C1 segment of cervical spinal cord (tissue), 14 donors: ENCODE measurements at regions not wholly inside any gene's neighbourhood (a gene's known extent, or its start where the extent isn't known, plus 50 kb on each side); places are given as distances from the start of the nearest gene placed in this dataset.
A peak's percentile ranks its signal among the peaks of the same experiment; 100 is the strongest.
"Not testable (repeated sequence)": the region's sequence is repeated elsewhere in the genome, so short reads cannot be mapped to it uniquely, and the experiment has no call there.

Experiments
- DNase-seq, 14 donors: peaks; one replicate each; lab custom pipeline; 2025; lab: John Stamatoyannopoulos, UW

DNA sequence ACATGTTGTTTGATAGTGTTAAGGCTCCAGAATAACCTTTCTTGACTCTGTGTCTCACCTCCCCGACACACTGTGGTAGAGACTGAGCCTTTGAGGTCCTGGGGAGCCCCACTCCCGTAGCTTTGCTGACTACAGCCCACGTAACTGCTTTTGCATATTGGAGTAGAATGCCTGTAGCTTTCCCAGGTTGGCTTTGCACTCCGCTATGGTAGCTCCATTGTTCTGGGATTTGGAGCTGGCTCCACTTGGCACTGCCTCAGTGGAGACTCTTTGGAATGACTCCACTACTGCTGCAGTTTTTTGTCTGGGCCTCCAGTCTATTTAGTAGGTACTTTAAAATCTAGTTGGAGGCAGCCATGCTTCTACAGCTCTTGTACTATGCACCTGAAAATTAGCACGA is 56.2 kb upstream of the ANXA1 start:
- peak in 2 of 14 donors; percentile 5 to 21 for DNase-seq

DNA sequence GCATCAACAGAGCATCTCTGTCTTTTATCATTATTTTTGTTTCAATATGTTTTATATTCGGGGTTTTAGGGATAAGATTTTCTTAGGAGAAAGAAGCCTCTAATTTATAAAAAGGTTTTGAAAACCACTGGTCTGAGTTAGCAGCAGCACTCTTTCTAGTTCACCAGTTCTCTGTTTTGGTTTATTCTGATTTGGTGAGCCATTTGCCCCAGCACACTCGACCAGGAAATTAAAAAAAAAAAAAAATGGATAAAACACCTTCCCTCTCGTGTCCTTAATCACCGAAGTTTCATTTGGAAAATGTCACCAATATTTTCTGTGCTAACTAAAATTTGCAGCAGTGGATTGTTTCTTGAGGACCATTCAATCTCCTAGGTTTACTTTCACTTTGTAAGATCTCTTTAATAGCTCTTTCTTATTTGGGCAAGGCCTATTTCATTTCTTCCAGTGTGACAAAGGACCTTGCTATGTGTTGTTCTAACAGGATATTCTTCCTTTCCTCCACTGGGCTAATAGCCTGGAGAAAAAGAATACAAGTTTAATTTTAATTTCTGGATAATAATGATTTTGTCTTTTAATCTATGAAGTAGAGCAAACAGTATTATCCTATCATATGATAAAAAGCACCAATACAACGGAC is 57.8 kb upstream of the ANXA1 start:
- DNase-seq = no peak

DNA sequence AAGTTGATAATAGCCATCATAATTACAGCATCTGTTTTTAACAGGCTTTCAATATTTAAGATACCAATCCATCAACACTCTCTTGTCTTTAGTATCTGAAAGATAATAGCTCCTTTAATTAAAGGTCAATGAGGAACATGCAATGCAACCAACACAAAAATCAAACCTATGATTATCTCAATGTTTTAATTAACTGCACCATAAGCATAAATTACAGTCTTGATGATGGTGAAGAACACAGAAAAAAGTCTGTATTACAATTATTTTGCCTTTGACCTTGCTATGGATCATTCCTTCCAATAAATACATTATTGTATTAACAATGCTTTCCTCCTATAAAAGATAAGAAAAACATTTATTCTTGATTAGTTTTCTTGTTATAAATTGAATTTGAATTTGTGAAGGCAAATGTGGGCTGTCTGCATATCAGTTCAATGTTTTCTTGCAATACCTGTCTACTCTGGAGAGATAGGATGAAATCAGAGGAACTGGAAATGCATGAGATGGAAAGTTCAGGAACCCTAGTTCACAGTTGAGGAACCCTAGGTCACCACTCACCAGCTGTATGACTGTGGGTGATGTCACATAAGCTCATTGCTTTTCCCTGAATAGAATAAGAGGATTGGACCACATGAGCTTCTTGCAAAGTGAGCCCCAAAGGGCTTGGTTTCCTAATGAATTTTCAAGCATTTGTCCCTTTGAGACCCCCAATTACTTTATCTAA is 58.5 kb upstream of the ANXA1 start:
- no peak for DNase-seq

GRCh38 chr9:73091909-73092308 is 59.8 kb upstream of the ANXA1 start:
- no peak for DNase-seq

GRCh38 chr9:73090214-73090613 is 61.5 kb upstream of the ANXA1 start:
- no peak for DNase-seq

DNA sequence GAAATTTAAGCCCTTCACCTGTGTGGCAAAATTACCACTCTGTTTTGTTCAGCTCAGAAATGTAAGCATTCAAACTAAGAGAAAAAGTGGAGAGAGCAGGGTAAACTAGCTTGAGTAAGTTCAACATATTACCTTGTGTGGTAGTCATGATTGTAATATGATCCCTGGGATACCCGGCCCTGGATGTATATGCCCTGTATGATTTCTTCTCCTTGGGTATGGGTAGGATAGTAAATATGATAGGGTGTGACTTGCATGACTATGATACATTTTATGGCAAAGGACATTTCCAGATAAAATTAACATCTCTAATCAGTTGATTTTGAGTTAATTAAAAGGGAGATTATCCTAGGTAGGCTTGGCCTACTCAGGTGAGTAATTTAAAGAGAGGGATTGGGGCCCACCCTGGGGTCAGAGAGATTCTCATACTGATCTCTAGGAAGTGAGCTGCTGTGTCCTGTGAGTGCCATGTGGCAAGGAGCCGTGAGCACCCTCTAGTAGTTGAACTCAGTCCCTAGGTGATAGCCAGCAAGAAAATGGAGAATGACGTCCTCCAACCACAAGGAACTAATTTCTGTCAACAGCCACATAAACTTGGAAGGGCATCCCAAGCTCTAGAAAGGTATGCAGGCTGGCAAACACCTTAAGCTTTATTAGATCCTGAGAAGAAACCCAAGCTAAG is 62.2 kb upstream of the ANXA1 start:
- no peak for DNase-seq

DNA sequence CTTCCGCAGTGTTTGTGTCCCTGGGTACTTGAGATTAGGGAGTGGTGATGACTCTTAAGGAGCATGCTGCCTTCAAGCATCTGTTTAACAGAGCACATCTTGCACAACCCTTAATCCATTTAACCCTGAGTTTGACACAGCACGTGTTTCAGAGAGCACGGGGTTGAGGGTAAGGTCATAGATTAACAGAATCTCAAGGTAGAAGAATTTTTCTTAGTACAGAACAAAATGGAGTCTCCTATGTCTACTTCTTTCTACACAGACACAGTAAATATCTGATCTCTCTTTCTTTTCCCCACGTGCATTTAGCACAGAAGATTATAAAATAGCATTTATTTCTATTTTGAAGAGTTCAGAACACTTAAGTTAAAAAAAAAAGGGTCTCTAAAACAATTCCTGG is 63.8 kb upstream of the ANXA1 start:
- DNase-seq = not testable (repeated sequence)

- DNase-seq = no peak
Measured at GRCh38 chr9:73083519-73083918, 68.1 kb upstream of the ANXA1 start.

- peak in 1 of 14 donors; percentile 5 for DNase-seq
Measured at GRCh38 chr9:73081979-73082657, 69.5 kb upstream of the ANXA1 start.

DNA sequence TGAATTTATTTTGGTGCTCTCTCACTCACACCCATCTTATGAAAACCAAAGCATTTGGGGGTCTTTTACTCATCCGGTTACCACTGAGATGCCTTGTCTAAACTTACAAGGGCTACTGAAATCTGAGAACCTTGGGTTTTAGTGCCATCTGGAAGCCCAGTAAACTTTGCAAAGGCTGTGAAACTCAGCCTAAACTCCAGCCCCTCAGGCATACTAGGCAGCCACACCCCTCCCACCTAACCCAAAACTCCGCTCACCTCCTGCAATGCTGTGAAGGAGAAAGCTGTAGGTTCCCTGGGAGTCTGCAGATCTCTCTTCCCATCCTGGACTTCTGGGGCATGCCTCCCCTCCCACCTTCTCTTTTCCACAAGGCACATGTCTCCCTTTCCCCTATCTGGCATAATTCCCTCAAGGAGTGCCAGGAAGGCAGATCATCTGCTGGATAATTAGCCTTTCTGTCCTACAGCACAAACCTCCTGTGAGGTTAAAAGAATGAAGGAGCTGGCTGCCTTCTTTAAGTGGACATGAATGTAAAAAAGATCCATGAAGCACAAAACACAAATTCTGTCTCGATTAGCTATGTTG is 71.5 kb upstream of the ANXA1 start:
- DNase-seq = peak in 3 of 14 donors; percentile 7 to 14 (median 12)

DNA sequence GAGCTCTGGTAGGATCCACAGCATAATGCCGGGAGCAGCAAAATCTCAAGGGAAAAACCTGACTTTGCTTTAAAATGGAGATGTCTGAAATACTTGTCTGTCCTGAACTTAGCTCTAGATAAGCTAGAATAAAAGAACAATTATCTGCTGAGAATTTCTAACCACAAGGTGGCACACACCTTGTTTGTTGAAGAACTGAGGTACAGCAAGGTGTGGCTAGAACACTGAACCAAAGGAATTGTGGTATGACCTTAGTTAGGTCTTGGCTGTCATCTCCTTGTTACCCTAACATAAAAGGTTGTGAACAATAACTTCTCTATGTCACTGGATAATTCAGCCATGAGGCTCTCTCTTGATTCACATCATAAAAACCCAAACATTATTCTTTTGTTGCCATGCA is 72.3 kb upstream of the ANXA1 start:
- no peak for DNase-seq

- no peak for DNase-seq
Measured at GRCh38 chr9:73077625-73078030, 74.0 kb upstream of the ANXA1 start.

DNA sequence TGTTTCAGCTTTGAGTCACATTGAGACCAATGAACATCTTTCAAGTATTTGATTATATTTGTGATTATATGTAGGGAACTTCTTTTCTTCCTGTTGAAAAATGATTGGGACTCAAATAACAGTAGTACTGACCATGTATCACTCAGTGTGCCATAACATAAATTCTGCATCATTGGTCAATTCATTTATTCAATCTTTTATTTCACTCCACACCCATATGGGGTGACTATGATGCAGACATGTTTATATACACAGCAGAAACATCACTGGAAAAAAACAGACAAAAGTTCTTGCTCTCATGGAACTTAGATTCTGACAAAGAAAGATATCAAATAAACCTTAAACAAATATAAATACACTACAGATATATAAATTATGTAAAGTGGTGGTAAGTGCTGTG is 74.7 kb upstream of the ANXA1 start:
- DNase-seq = no peak

DNA sequence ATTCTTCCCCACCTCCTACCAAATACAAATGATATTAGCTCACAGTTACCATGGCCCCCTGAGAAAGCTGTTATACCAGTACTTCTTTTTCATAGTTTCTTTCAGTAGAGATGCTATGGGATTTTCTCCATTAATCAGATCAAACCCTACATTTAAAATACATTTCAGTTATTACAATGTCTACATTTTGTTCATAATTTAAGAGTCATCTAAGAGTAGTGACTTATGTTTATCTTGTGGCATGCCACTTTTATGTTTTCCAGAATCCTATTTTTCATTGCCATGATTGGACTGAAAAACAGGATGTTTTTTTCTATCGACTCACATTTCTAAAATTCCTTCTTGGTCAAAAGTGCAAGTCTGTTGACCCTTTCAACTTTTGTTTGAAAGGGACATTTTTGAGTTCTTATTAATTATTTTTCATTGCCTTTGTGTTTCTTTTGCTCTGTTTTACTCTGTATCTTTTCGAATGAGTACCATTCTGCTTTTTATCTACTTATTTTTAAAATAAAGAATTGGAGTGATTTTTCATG is 77.4 kb upstream of the ANXA1 start:
- no peak for DNase-seq

- no peak for DNase-seq
Measured at GRCh38 chr9:73073337-73074175, 78.1 kb upstream of the ANXA1 start.

DNA sequence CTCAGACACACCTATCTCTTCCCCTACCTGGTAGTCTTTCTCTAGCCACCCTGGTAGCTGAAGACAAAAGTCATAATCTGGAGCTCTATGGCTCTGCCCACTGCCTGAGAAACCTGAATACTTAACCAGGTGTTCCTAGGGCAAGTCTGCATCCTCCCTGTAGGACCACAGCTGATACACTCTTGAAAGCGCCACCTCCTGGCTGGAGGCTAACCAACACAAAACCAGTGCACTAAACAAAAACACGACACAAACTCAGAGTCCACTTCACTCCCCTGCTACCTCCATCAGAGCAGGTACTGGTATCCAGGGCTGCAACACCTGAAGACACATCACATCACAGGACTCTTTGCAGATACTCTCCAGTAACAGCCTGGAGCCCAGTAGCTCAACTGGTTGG is 84.6 kb upstream of the ANXA1 start:
- no peak for DNase-seq

DNA sequence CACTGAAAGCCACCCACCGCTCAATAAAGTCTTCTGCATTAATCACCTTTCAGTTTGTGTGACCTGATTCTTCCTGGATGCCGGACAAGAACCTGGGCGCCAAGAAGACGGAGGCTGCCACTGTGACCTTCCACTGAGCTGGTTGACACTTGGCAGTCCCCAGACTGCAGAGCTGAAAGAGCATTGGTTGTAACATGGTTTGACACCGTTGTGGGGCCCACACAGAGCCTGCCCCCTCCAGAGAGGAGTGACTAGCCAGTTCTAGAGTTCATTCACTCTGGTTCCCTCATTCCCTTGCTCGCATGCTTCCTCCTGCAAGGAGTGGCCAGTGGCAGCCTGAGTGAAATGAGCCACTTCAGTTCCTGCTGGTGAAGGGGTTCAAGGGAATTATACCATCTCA is 86.2 kb upstream of the ANXA1 start:
- peak in 6 of 14 donors; percentile 13 to 75 (median 32) for DNase-seq

GRCh38 chr9:73064315-73064714 is 87.3 kb upstream of the ANXA1 start:
- DNase-seq = no peak

GRCh38 chr9:73061146-73061545 is 90.5 kb upstream of the ANXA1 start:
- DNase-seq = no peak

- no peak for DNase-seq
Measured at GRCh38 chr9:73059247-73059646, 92.4 kb upstream of the ANXA1 start.

GRCh38 chr9:73056245-73056644 is 95.4 kb upstream of the ANXA1 start:
- DNase-seq = no peak
